ENCODE measurements at regions not wholly inside any gene's neighbourhood (a gene's known extent, or its start where the extent isn't known, plus 50 kb on each side); places are given as distances from the start of the nearest gene placed in this dataset.

DNA sequence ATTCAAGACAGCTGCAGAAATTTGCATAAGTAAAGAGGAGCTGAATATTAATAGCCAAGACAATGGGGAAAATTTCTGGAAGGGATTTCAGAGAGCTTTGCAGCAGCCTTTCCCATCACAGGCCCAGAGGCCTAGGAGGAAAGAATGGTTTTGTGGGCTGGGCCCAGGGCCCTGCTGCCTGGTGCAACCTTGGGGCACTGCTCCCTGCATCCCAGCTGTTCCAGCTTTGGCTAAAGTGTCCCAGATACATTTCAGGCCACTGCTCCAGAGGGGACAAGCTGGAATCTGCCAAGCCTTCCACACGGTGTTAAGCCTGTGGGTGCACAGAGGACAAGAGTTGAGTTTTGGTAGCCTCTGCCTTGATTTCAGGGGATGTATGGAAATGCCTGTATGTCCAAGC lies 185.6 kb upstream of the SFRP2 start:
- no peak for TF ChIP-seq CTCF (IDR thresholded peaks at IDR 0.05)
- no peak for TF ChIP-seq EZH2 (IDR thresholded peaks at IDR 0.05; ENCODE audit: borderline replicate concordance, insufficient read depth, low read depth, low read length, poor library complexity, severe bottlenecking)
